HG03442 (cell line): ENCODE measurements at regions not wholly inside any gene's neighbourhood (a gene's known extent, or its start where the extent isn't known, plus 50 kb on each side); places are given as distances from the start of the nearest gene placed in this dataset.

ENCODE experiments used
- ATAC-seq: cut with Tn5 transposase; IDR thresholded peaks from one replicate; pipeline ENCODE4 v1.9.1; 2021; ENCODE audit warnings: mild to moderate bottlenecking, moderate library complexity; ENCODE audit not compliant: unreplicated experiment

DNA sequence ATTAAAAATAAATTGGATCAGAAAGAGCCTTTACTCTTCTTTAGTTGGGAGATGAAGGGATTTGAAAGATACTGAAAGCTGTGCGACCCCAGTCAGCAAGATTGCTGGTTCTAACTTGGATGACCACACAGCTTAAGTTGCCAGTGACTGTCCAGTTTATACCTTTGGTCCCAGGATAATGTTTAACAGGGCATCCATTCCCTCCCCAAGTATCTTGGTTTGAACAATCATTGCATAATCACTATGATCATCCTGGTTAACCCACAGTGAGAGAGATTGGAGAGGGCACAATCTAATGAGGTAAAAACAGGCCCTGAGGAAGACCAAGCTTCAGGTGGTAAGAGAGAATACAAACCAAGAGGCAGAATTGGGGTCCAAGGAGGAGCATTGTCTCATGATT, 798.3 kb downstream of the MAFB start:
- ATAC-seq = no peak

- ATAC-seq = no peak
Measured at GRCh38 chr20:39888310-39888709, 800.7 kb downstream of the MAFB start.

DNA sequence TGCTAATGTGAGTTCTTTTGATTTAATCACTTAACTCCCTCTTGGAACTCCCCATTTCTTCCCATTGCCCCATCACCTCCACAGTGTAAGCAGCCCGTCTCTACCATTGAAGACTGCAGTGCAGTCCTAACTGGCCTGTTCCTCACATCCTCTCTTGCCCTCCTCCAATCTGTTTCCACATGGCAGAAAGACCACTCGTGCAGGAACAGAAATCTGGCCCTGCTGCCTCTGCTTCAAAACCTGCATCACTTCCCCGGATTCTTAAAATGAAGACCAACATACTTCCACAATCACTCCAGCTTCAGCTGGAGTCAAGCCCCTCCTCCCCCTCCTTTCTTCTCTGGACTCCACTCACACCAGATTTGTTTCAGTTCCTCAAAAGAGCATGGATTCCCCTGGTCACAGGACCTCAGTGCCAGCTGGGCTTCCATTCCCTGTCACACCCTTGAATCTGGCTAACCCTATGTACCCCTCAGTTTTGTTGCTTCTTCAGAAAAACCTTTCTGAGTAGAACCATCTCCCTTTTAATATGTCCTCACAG, 802.3 kb downstream of the MAFB start:
- ATAC-seq = no peak

GRCh38 chr20:39885975-39886649, 802.9 kb downstream of the MAFB start:
- no peak for ATAC-seq

GRCh38 chr20:39882806-39883205, 806.2 kb downstream of the MAFB start:
- no peak for ATAC-seq

DNA sequence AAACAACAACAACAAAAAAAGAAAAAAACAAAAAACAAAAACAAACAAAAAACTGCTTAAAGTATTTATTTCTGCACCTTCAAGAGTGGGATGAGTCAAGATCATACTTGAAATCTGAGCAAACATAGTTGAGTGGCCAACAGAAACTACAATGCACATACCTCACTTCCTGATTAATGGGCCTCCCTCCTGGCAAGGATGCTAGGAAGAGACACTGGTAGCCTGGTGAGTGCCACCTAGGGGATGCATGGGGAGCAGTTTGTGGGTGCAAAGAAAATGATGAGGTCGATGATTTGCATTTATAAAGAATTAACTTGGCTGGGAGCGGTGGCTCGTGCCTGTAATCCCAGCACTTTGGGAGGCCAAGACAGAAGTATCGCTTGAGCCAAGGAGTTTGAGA, 808.1 kb downstream of the MAFB start:
- ATAC-seq = no peak

GRCh38 chr20:39879296-39879695, 809.7 kb downstream of the MAFB start:
- ATAC-seq = no peak

DNA sequence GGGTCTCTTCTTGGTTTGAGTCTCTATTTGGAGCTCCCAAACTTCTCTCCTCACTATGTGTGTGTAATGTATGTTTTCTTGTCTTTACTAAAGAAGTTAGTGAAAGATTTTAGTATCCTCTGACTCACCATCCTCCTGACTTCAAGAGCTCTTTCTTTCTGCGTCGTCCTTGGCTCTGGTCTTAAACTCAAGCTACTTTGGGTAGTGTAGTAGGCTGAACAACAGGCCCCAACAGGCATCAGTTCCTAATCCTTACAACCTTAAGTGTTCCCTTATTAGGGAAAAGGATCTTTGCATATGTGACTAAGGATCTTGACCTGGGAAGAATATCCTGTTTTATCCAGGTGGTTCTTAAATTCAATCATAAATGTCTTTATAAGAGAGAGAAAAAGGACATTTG, 810.2 kb downstream of the MAFB start:
- ATAC-seq = no peak

DNA sequence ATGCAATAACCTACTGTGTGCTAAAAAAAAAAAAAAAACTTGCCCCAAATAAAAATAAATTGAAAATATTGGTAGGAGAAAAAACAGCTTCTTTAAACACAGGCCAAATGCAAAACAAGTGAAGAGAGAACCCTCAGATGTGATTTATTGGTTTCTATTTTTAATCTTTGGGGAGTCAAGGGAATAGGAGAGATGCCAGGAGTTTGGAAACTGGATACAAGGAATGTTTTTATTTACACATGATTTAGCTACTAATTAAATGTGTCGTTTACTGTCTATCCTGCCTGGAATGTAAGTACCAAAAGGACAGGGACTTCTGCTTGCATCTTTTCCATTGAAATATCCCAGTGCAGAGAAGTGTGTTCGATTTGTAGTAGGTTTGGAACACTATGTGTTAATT, 810.7 kb downstream of the MAFB start:
- ATAC-seq = no peak

DNA sequence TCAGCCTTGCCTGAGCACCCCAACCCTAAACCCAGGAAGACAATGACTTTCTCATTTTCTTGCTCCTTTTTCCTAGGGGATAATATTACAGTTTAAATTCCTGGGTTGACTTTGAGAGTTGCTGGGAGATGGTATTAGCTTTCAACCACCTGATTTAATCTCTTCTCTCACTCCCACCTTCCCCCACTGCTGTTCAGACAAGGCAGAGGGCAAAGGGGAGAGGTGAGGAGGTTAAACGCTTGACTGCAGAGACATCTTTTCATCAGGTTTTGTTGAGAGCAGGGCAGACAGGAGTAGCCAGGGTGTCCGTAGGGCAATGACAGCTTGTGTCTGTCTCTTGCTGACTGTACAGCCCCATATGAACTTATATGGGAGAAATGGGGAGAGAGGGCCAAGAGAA, 811.2 kb downstream of the MAFB start:
- ATAC-seq = no peak

DNA sequence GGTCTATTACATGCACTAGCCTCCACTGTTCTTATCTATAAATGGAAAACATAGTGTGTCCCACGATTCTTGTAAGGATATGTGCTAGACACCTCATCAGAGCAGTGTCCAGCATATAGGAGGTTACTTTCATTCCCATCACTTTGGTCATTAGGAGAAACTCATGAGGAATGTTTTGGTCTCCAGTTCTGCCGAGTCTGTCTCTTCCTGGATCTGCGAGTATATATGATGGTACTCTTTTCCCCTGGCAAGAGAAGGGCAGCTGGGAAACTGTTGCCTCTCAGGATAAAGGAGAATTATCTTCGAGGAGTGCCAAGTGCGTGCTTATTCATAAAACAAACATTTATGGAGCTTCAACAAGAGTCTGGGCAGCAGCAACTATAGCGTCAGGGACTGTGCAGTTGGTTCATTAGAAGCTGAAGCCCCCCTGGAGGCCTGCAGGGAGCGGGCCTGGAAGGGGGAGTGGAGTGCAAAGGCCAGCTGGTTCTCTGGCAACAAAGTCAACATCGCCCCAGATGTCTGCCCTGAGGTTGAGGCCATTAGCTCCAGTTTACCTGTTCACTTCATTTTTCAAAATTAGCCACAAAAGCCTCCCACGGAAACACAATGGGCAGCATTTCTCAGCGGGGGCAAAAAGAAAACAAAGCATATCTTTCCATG, 811.9 kb downstream of the MAFB start:
- ATAC-seq = no peak

DNA sequence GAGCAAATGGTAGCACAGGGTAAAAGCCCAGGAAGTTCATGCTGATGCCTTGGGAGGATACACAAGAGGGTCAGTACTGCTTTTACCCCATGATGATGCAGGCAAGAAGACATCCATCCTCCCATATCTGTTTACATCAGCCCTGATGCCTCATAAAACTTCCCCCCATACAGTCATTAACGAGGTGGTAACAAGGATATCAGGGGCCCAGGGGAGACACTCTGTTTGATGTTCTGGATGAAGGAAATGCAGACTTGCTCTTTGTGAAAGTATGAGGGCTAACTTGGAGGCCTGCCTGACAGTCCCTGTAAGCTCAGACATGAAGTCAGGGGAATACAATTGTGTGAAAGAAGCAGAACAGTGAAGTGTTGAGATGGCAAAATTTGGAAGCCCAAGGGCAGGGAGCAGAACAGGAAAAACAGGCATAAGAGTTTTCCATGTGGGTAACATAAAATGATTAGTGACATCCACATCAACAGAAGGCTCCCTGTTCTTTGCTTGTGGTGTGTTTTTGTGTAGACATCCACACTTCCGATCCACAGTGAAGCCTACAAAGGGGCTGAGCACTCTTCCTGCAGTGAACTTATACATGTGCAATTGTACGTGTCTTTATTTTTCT, 813.4 kb downstream of the MAFB start:
- no peak for ATAC-seq

DNA sequence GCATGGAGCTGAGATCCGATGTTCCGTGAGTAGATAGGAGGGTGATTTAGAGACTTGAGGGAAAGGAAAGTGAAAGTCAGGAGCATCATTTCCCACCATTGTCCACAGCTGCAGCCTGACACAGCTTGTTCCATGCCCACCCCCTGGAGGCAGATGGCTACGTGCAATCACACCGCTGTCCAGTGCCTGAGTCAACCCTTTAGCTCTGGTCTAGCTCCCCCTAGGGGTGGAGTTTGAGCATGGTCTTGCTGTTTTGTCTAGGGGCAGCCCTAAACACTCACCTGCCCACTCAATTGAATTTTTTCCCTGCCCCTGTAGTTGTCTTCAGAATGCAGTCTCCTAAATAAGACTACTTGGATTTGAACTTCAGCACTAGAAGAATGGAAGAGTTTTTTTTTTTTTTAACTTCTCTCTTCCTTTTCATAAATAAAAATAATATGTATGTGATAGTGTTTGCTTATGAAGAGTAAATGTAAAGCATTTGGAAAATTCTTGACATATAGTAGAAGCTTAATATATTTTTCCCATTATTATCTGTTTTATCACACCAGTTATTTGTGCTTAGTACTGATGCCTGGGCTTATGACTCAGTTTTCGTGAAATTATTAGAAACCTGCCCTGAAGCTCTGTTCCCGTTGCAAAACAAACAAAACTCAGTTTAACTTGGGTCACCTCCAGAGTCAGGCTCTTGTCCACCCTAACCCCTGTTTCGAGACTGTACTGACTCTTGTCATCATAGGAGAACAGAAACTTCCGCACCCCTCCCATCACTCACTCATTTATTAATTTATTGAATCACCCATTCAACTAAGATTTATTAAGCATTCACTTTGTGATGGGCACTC, 814.8 kb downstream of the MAFB start:
- ATAC-seq = peak; percentile 95

- ATAC-seq = no peak
Measured at GRCh38 chr20:39873286-39873685, 815.8 kb downstream of the MAFB start.

DNA sequence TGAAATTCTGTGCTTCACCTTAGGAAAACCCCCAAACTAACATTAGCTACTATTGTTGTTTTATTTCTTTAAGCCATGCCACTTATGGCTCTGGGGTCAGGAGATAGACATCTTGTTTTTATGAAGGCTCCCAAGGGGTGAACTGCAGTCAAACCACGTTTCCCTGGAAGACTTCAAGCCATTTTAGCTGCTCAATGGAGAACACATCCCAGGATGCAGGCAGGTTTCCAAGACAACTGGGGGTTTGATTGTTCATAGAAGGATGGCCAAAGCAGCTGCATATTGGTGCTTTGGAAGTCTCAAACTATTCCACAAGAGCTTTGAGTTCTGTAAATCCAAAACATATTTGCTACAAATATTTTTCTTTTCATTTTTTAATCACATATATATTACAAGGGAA, 818.0 kb downstream of the MAFB start:
- ATAC-seq = no peak

GRCh38 chr20:39865446-39865845, 823.6 kb downstream of the MAFB start:
- no peak for ATAC-seq

- no peak for ATAC-seq
Measured at GRCh38 chr20:39862470-39862891, 826.6 kb downstream of the MAFB start.

DNA sequence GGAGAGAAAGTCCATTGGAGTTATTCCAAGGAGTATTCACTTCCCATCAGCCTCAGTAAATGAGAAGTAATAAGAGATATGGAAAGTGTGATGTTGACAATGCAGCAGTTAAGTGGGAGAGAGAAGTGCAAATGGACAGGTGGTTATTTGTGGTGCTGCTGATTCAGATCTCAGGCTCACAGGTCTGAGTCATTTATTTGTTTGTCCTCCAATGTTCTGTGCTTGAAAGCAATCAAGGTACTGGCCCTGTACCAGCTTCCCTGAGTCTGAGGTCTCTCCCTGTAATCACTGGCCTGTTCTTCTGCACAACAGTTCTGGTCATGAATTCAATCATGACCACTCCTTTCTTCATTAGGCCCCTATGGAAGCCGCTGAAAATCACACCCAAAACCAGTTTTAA, 827.7 kb downstream of the MAFB start:
- ATAC-seq = no peak

DNA sequence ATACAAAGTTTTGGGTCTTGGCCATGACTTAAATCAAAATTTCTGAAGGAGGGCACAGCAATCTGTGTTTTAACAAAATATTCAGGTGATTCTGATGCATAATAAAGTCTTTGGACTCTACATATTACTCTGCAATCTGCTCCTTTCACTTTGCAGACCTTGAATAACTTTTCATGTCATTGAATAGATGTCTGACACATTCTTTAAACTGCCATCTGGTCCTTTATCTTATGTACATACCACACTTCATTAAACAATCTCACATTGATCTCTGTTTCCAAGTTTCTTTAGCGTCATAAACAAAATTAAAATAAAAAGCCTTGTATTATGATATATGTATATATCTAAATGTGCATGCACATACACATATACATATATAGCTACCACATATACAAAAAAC, 831.2 kb downstream of the MAFB start:
- no peak for ATAC-seq

DNA sequence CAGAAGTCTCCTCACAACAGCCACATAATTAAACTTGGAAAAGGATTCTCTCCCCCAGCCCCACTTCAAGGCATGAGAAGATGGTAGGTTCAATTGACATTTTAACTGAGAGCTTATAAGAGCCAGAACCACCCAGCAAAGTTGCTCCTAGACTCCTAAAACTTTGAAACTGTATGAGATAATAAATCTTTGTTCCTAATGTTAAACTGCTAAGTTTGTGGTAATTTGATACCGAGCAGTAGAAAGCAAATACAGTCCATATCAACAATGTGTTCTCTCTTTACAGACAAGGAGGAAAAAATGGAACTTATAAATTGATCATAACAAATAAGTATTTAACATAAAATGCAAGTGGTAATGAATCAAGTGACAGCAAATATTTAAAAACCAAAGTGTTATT, 831.8 kb downstream of the MAFB start:
- no peak for ATAC-seq

DNA sequence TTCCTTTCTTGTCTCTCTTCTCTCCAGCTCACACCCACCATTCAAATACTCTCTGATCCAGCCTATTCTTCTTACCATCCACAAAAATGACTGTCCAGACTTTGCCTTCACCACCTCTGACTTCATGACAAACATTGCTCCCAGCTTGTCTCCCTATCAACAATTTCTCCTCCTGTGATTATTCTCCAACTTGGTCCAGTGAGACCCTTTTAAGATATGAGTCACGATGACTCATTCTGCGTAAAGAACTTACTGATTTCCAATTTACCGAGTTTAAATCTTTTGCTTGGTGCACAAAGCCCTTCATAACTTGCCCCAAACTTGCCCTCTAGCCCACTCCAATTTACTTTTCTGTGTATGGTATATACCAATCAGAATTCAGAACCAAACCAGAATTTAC, 833.2 kb downstream of the MAFB start:
- no peak for ATAC-seq
